GM08714 (cell line): ENCODE measurements at regions not wholly inside any gene's neighbourhood (a gene's known extent, or its start where the extent isn't known, plus 50 kb on each side); places are given as distances from the start of the nearest gene placed in this dataset.

Source experiments
- H3K4me3 ChIP-seq: fragments of 200-500 bp; sonication (Bioruptor generic); 2 replicates; pipeline ENCODE4 v1.5.1; 2014; ENCODE audit warnings: mild to moderate bottlenecking, low read length, inconsistent platforms
- ZNF274 ChIP-seq: IDR thresholded peaks from 2 replicates; pipeline ENCODE4 v1.6.1; 2012; ENCODE audit warnings: mild to moderate bottlenecking, low read depth, low read length

DNA sequence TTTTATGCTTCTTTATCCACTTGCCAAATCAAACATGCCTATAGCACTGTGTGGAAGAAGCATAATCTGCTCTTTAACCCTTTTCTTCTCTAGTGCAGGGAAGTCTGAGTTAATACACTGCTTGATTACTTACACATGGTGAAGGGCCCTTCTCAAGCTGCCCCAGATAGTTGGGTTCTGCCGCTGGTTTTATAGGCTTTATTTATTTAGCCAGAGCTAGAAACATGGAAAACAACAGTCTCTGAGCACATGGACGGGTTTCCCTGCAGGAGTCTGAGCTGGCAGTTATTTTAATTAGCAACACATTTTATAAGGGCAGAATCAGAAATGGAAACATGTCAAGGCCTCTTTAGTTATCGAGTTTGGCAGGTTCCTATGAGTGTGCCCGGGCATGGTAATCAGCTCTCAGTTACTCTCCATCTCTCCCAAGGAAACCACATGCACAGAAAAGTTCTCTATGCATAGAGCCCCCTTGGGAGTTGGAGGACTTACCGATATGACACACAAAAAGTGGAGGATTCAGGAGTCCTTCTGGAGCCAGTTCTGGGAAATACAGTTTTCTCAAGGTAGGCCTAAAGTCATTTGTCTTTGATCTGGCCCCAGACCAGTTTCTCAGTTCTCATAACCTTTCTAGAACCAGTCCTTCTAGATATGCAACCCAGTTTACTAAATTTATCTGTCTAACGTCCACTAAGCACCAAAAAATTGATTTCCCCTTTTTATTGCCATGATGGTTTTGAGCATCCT lies 564.8 kb downstream of the ACTL7B start:
- no peak overlapping the region for H3K4me3 ChIP-seq
- no peak for TF ChIP-seq ZNF274

DNA sequence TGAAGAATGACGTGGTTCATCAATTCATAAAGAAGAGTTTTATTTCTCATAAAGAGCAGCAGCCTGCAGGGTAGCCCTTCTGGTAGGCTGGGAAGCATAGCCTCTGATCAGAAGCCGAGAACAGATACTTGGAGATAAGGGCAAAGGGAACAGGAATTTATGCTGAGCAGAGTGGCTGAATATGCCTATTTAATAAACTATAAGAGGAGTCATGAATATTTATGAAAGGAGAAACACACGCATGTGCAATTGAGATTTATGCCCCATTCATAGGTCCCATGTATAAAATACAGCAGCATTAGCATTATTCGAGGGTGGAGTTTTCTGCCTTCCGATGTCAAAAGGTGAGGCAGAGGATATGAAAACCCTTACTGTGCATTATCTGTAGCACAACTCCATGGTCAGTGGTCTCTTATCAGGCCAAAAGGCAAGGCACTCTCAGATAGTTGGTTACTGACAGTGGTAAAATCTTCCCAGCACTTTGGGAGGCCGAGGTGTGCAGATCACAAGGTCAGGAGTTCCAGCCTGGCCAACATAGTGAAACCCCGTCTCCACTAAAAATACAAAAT lies 569.1 kb downstream of the ACTL7B start:
- H3K4me3 ChIP-seq: no peak overlapping the region
- TF ChIP-seq ZNF274: no peak

DNA sequence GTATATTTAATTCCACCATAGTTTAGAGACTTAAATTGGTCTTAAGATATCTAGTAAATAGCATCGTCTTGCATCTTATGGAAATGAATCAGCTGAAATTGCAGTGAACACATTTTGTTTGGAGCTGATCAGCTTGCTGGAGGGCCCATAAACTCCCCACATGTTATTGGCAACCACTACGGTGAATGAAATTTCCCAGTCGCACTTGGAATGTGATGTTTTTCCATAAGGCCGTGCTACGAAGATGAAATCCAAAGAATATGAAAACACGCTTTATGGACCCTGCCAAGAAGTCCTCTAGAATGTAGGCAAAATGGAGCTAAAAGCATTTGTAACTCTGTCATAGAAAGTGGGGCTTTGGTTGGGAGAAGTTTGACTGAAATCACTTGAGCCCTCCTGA lies 572.1 kb downstream of the ACTL7B start:
- TF ChIP-seq ZNF274: no peak
- no peak overlapping the region for H3K4me3 ChIP-seq

DNA sequence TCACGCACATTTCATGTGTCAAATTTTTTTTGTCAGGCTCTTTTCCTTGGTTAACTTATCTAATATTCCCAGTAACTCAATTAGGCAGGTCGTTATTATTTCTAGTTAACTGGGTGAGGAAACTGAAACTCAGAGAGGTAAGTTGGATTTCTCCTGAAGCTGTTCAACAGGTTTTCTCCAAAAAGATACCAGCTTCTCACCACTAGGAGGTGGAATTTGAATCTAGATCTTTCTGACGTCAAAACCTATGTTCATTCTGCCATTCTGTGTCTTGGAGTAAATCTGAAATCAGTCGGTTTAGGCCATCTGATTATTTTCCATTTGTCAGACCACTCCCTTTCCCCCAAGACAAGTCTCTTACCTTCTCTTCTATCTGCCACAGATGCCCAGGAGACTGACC lies 572.9 kb downstream of the ACTL7B start:
- no peak for TF ChIP-seq ZNF274
- no peak overlapping the region for H3K4me3 ChIP-seq

DNA sequence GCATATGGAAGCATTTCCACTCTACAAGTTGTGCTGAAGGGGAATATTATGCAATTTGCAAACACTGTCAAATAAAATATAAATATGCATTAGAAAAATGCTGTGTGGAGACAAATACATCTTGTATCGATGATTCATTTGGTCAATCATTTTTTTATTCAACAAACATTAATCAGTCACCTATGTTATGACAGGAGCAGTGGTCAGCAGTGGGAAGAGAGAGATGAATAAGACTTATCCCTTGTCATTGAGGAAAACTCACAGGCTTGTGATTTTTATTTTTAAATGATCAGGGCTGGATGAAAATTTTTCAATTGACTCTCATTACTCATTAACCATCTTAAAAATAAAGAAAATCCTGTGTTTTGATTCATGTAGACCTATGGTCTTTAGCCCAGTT lies 574.1 kb downstream of the ACTL7B start:
- no peak overlapping the region for H3K4me3 ChIP-seq
- no peak for TF ChIP-seq ZNF274

DNA sequence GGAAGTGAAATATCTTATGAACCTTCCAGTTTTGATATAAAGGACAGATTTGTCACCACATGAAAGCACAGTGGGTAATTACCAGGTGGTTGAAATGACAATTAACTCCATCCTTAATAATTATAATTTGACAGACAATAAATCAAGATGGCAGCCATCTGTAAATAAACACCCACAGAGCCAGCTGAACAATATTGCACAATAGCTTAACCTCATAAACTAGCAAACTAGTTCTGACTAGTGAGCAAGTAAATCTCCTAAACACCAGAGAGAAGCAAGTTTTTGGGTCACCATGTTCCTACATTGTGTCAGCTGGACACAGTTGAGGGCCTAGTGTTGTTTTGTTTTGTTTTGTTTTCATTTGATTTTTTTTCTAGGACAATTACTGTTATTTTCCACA lies 577.4 kb downstream of the ACTL7B start:
- no peak for TF ChIP-seq ZNF274

DNA sequence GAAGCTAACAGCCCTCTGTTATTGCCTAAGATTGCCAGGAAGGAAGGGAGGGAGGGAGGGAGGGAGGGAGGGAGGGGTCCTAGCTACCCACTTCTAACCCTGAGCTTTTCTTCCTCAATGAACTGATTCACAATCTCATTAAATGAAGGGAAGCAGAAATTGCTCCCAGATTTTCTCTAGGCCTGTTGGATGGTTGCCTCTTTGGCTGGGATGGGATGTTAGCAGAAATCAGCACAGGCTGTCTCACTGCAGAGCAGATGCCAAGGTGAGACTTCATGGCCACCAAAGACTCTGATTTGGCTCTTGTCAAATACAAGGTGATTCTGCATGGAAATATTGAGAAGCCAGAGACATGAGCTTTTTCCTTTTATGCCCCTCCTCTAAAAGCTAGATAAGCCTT lies 578.6 kb downstream of the ACTL7B start:
- no peak overlapping the region for H3K4me3 ChIP-seq
- TF ChIP-seq ZNF274: no peak

More for the DNA sequence above, 577.4 kb downstream of the ACTL7B start:
- no peak overlapping the region for H3K4me3 ChIP-seq

DNA sequence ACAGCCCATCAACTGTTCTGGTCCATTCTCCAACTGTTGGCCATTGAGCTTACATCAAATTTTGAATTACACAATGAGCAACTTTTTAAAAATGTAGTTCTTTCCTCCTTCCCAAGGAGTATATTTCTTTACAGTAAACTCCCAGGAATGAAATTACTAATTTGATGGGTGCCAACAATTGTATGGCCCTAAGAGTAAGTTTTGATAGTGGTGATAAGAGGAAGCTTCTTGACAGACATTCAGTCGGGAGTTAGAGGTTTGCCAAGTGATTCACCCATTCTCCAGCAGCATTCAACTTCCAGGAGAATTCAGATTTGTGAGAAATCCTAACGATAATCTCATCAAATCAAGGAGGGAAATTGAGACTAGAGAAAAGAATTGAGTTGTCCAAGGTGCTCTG lies 579.9 kb downstream of the ACTL7B start:
- no peak overlapping the region for H3K4me3 ChIP-seq
- TF ChIP-seq ZNF274: no peak

DNA sequence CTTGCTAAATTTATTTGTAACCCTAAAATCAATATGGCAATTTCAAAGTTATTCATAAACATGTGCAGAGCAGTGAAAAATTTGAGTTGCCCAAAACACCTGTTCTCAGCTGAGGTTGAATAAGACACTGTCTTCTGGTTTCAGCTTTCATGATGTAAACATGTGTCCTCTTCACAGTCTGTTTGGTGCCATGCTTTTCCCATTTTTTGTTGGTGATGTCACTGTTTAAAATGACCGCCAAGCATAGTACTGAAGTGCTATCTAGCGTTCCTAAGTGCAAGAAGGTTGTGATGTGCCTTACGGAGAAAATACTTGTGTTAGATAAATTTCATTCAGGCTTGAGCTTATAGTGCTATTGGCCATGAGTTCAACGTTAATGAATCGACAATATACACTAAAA lies 580.8 kb downstream of the ACTL7B start:
- no peak overlapping the region for H3K4me3 ChIP-seq

DNA sequence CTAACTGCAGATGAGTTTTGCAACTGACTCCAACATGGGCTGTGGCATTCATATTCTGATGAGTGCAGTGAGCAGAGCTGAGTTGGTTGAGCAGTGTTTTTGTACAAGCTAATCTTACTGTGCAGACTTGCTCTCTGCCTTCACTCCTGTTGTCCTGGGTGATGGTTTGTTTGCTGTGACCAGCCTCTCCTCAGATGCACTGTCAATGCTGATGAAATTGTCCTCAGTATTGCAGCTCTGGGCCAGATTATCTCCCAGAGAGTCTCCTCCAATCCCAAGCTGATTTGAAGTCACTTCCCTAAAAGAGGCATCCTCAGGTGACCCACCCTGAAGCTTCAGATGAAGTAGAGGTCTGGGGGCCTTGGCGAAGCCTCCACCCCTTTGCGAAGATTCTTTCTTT lies 581.8 kb downstream of the ACTL7B start:
- TF ChIP-seq ZNF274: no peak
- H3K4me3 ChIP-seq: no peak overlapping the region

More for the DNA sequence above, 580.8 kb downstream of the ACTL7B start:
- no peak for TF ChIP-seq ZNF274

DNA sequence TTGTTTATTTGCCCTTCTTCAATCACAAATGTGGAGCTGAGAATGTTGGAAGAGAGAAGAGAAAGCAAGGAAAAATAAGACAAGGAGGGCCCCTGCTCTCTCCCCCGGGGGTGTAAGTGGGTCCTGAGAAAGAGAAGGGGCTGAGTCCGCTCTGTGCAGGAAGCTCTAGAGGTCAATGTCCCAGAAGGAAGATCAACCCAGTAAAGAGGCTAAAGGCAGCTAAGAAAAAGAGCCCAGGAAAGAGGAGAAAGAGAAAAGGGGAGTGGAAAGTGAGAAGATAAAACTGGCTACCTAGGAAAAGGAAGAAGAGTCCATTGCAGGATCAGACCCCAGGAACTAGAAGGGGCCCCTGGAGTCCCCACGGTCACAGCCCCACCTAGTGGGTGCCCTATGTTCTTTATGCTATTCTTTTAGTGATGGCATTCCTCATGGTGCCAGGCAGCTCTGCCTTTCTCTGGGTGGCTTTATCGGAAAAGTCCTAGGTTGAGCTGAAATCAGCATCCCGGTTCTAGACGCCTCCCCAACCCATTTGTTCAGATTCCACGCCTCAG lies 583.4 kb downstream of the ACTL7B start:
- TF ChIP-seq ZNF274: no peak

DNA sequence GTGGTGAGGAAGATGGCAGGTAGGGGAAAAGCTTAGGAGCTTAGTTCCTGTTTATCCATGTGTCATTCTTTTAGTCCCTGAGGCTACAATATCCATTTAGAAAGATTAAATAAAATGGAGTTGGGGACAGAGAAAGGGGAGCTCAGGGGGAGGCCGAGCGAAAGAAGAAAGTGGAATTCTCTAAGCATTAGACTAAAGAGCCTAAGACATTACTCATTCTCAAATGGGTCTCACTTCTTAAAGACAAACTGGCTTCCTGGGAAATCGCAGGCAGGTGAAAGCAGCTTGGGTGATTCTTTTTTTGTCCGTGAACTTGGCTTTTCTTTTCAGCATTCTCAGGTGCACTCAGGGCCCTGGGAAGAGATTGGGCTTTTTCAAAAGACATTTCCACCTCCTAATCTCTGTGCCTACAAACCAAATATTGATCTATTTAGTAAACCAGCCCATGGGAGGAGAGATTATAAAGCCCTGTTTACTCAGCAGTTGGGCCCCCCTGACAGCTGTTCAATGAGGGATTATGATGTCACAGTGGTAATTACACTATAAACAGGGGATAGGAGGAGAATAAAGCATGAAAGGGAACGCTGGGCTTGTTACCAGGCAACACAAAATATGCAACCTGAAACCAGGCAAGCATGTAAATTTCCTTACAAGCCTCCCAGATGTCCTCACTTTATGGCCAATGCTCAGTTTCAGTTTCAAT lies 584.0 kb downstream of the ACTL7B start:
- H3K4me3 ChIP-seq: no peak overlapping the region
- no peak for TF ChIP-seq ZNF274

More for the DNA sequence above, 583.4 kb downstream of the ACTL7B start:
- no peak overlapping the region for H3K4me3 ChIP-seq

DNA sequence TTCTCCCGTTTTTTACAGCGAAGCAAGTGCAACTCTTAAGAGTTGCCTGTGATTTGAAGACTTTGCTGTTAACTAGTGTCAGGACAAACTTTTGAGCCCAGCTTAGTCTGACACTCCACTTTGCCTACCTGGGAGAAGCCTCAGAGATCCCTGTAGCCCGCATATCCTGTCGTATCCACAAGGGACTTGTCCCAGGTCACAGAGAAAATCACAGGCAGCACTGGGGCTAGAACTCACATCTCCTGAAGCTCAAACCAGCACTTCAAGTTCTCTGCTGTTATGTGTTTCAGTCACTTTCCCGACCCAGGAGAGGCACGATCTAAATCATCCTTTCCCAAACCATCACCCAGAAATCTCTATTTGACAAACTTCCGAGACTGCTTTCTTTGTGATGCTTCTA lies 584.5 kb downstream of the ACTL7B start:
- H3K4me3 ChIP-seq: no peak overlapping the region
- TF ChIP-seq ZNF274: no peak

DNA sequence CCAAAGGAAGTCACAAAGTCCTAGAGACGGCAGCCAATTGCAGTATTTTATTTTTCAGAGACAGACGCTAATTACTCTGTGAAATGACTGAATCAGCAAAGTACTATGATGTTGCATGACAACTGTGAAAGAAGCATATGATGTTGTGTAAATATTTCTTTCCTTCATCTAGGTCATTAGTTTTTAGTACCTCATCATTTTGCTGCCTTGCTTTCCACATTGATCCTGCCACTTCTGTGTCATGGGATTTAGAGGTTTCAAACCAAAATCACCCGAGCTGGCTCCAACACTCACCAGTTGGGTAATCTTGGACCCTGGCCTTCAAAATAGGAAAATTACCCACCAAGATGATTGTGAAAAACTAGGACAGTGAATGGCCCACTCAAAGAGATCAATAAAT lies 585.2 kb downstream of the ACTL7B start:
- TF ChIP-seq ZNF274: no peak
- no peak overlapping the region for H3K4me3 ChIP-seq

DNA sequence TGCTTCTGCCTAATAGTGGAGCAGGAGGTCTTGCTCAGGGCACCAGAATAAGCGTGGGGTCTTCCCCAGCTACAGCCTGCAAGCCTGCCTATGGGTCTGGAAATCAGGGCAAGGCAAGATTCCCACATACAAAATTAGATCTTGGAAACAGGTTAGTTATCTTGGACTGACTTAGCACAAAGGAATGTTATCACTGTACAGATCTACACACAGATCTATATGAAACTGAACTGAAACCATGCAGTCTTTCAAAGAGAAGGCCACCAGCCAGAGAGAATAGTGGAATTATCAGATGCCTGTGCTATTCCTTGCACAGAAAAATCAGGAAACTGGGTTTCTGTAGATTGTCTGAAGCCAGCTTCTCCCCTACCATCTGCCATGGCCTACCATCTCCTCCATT lies 585.7 kb downstream of the ACTL7B start:
- no peak for TF ChIP-seq ZNF274
- H3K4me3 ChIP-seq: no peak overlapping the region

DNA sequence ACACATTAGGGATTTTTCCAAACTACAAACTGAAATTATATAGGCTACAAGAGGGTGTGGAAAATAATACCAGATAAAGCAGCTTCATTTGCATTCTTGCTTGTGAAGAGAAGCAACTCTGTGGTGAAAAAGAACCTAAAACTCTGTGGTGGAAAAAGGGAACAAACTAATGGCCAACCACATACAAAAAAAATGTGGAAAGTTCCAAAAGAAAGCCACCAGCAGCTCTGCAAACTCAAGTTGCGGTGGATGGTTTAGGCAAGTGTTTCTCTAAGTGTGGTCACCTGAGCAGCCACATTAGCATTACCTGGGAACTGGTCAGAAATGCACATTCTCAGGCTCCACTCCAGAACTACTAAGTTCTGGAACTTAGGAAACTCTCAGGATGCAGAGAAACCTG lies 586.4 kb downstream of the ACTL7B start:
- TF ChIP-seq ZNF274: no peak
- H3K4me3 ChIP-seq: no peak overlapping the region
